ENCODE measurements at regions not wholly inside any gene's neighbourhood (a gene's known extent, or its start where the extent isn't known, plus 50 kb on each side); places are given as distances from the start of the nearest gene placed in this dataset.

GRCh38 chr14:54105406-54105805, 148.8 kb upstream of the BMP4 start:
- TF ChIP-seq POLR2A (IDR thresholded peaks at IDR 0.05; ENCODE audit: low read depth, low read length) = no peak
- no peak for TF ChIP-seq CTCF (conservative IDR thresholded peaks at IDR 0.05; ENCODE audit: low read depth, low read length)
- no peak for TF ChIP-seq MXI1 (IDR thresholded peaks at IDR 0.05; ENCODE audit: borderline replicate concordance, low read depth, low read length)
- TF ChIP-seq MAZ (IDR thresholded peaks at IDR 0.05; ENCODE audit: borderline replicate concordance, low read depth, low read length) = no peak
- TF ChIP-seq NFE2L2 (IDR thresholded peaks at IDR 0.05; ENCODE audit: low read depth, low read length) = no peak
- TF ChIP-seq CHD1 (IDR thresholded peaks at IDR 0.05; ENCODE audit: low read depth, low read length) = no peak
- TF ChIP-seq RCOR1 (IDR thresholded peaks at IDR 0.05; ENCODE audit: insufficient replicate concordance, low read length) = no peak
- no peak for TF ChIP-seq USF2 (IDR thresholded peaks at IDR 0.05; ENCODE audit: low read depth, low read length)
- TF ChIP-seq FOS (IDR thresholded peaks at IDR 0.05; ENCODE audit: low read depth, low read length) = no peak
